SK-N-MC (cell line): ENCODE measurements at regions not wholly inside any gene's neighbourhood (a gene's known extent, or its start where the extent isn't known, plus 50 kb on each side); places are given as distances from the start of the nearest gene placed in this dataset.

Source experiments
- DNase-seq: peaks from one replicate; pipeline ENCODE4 v3.0.0-alpha.2; 2011; ENCODE audit warnings: low read depth, low spot score
- H3K27ac ChIP-seq: fragments of 200-600 bp; sonication (generic); 2 replicates; pipeline ENCODE4 v1.5.1; 2016; ENCODE audit warnings: mixed run types
- H3K36me3 ChIP-seq: fragments of 200-600 bp; sonication (generic); 2 replicates; pipeline ENCODE4 v1.6.1; 2017; ENCODE audit warnings: antibody characterized with exemption, low read length, mixed read lengths; ENCODE audit not compliant: insufficient read depth
- H3K4me3 ChIP-seq: fragments of 200-600 bp; sonication (generic); 2 replicates; pipeline ENCODE4 v1.5.1; 2016
- H3K9ac ChIP-seq: fragments of 200-600 bp; sonication (generic); 2 replicates; pipeline ENCODE4 v1.8.0; 2017; ENCODE audit warnings: mixed run types, mixed read lengths; ENCODE audit not compliant: insufficient read length
- H3K9me3 ChIP-seq: fragments of 200-600 bp; sonication (generic); 2 replicates; pipeline ENCODE4 v1.6.1; 2017; ENCODE audit warnings: low read depth, mild to moderate bottlenecking, antibody characterized with exemption, low read length, moderate library complexity, mixed read lengths
- EZH2 ChIP-seq: fragments of 200-600 bp; sonication (generic); IDR thresholded peaks from one replicate; pipeline ENCODE4 v1.6.1; 2017; ENCODE audit warnings: antibody characterized with exemption
- FOXP2 ChIP-seq: optimal IDR thresholded peaks from 2 replicates; pipeline ENCODE3; 2011; ENCODE audit warnings: mild to moderate bottlenecking, moderate library complexity; ENCODE audit not compliant: insufficient read depth; ENCODE audit errors: extremely low read length, control extremely low read depth
- POLR2AphosphoS5 ChIP-seq: IDR thresholded peaks from 2 replicates; pipeline ENCODE4 v1.6.1; 2012; ENCODE audit warnings: mild to moderate bottlenecking, low read depth, low read length, borderline replicate concordance

DNA sequence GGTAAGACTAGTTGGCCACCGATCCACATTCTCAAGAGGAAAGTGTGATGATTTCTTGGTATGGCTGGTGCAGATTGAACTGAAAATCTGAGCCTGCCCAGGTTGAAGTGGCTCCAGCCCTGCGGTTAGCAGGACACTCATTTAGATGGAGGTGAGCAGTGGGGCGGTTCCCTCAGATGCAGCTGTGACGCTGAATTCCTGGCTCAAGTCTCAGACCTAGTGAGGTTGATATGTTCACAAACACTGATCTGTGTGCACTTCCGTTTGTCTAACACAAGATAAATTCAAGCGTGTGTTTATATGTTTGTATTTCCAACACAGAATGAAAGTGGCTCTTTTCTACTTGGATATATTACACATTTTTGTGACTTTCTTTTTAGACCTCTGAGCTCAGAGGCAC, 83.4 kb upstream of the FRMD1 start:
- TF ChIP-seq POLR2AphosphoS5 (no peak), EZH2 (no peak), FOXP2 (no peak)
- H3K9ac ChIP-seq, result no peak overlapping the region
- no peak overlapping the region for H3K4me3 ChIP-seq
- DNase-seq, result no peak
- H3K27ac ChIP-seq, result no peak overlapping the region
- H3K36me3 ChIP-seq, result no peaks in the 10 kb centered on the region
- no peaks in the 10 kb centered on the region for H3K9me3 ChIP-seq

DNA sequence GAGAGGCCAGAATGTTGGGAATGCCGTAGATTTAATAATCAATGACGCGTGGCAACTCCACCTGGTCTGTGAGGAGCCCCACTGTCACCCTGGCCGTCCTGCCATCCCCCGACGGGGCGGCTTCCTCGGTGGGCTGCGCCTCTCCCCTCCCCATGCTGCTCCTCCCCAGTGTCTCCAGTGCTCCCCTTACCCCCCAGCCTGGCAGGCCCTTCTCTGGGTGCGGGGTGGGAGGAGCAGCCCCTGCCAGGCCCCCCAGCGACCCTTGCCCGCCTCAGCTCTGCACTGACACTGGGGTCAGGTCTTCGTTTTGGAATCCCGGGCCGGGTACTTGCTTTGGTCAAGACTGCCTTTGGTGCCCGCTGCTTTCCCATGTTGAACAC, 82.3 kb upstream of the FRMD1 start:
- no peak for TF ChIP-seq EZH2
- TF ChIP-seq POLR2AphosphoS5, result no peak
- DNase-seq, result no peak
- no peak overlapping the region for H3K4me3 ChIP-seq

DNA sequence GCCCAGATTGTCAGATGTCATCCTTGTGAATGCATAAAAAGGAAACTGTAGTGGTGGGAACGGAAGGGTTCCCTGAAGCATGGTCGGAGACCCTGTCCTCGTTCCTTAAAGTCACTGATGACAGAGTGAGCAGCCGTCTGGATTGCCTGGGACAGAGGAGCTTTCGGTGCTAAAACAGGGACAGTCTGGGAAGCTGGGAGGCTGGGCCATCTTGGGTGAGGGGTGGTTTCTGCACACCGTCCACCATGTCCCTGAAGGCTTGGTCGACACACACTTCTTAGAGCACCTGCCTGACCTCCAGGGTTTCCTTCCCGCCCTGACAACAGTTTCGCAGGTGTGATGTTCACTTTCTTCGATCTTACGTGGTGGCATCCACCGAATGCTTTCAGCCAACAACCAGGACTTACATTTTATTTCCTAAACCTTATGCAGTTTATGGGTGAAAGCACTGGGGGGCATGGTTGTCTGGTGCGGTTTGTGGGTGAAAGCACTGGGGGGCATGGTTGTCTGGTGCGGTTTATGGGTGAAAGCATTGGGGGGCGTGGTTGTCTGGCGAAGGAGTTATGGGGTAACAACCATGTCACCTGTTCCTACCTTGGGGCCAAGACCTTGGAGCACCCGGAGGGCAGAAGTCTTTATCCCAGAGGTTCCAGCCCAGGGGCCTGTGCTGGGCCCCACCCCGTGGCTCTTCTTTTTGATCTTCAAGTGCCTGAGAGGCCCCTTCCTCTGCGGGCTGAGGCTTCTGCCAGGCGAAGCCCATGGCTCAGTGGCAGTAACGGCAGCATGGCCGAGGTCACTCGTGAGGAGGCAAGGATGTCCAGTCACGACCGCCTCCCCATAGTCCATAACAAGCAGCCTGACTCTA, 81.7 kb upstream of the FRMD1 start:
- TF ChIP-seq EZH2 (no peak), FOXP2 (no peak), POLR2AphosphoS5 (no peak)
- H3K9me3 ChIP-seq, result no peaks in the 10 kb centered on the region
- H3K9ac ChIP-seq, result no peak overlapping the region
- no peak overlapping the region for H3K27ac ChIP-seq
- H3K4me3 ChIP-seq, result no peak overlapping the region
- DNase-seq, result no peak
- H3K36me3 ChIP-seq, result no peaks in the 10 kb centered on the region

More for the DNA sequence above, 82.3 kb upstream of the FRMD1 start:
- Histone ChIP-seq H3K9me3 (no peaks in the 10 kb centered on the region), H3K9ac (no peak overlapping the region), H3K36me3 (no peaks in the 10 kb centered on the region), H3K27ac (no peak overlapping the region)

- no peak overlapping the region for H3K9ac ChIP-seq
- H3K27ac ChIP-seq, result no peak overlapping the region
- no peaks in the 10 kb centered on the region for H3K9me3 ChIP-seq
- H3K4me3 ChIP-seq, result no peak overlapping the region
- no peaks in the 10 kb centered on the region for H3K36me3 ChIP-seq
- no peak for DNase-seq
- no peak for TF ChIP-seq EZH2
- TF ChIP-seq FOXP2, result no peak
Observed at GRCh38 chr6:168159506-168159905, 80.5 kb upstream of the FRMD1 start.

- Histone ChIP-seq H3K36me3 (no peaks in the 10 kb centered on the region), H3K4me3 (no peak overlapping the region), H3K27ac (no peak overlapping the region), H3K9ac (no peak overlapping the region), H3K9me3 (no peaks in the 10 kb centered on the region)
- TF ChIP-seq EZH2, result no peak
- no peak for TF ChIP-seq FOXP2
- no peak for TF ChIP-seq POLR2AphosphoS5
- no peak for DNase-seq
Observed at GRCh38 chr6:168158980-168159349, 80.0 kb upstream of the FRMD1 start.

DNA sequence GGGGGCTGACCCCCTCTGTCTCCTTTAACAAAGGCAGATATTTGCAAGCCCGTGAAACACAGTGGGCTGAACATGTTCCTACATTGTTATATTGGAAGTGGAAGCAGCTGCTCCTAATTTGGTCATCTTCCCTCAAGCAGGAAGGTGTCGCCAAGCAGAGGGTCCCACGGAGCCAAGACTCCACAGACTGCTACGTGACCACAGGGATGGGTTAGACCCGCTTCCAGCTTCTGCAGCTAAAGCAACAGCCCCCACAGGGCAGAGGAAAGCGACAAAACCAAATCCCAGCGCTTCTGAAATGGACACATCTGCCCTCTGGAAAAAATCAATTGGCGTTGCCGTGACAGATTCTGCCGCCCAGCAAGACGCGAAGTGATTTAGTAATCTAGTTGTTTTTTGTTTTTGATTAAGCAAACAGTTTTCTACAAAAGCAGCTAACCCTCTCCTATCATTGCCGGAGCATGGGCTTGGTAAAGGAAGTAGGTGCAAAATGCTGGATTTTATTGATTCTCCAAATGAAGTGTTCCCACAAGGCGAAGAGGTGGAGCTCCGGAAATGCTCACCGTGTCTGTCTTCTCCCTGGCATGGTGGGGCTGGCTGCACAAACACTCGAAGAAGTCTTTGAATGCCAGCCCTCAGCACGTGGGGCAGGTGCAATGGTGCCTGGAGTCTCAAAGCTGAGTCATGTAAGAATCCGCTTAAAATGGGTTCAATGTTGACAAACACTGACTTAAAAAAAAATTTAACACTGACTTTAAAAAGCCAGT, 79.4 kb upstream of the FRMD1 start:
- Histone ChIP-seq H3K4me3 (peak overlapping the region; percentile 37), H3K36me3 (no peaks in the 10 kb centered on the region), H3K9ac (no peak overlapping the region), H3K9me3 (no peaks in the 10 kb centered on the region), H3K27ac (no peak overlapping the region)
- TF ChIP-seq EZH2 (no peak), FOXP2 (no peak), POLR2AphosphoS5 (no peak)
- DNase-seq, result no peak

DNA sequence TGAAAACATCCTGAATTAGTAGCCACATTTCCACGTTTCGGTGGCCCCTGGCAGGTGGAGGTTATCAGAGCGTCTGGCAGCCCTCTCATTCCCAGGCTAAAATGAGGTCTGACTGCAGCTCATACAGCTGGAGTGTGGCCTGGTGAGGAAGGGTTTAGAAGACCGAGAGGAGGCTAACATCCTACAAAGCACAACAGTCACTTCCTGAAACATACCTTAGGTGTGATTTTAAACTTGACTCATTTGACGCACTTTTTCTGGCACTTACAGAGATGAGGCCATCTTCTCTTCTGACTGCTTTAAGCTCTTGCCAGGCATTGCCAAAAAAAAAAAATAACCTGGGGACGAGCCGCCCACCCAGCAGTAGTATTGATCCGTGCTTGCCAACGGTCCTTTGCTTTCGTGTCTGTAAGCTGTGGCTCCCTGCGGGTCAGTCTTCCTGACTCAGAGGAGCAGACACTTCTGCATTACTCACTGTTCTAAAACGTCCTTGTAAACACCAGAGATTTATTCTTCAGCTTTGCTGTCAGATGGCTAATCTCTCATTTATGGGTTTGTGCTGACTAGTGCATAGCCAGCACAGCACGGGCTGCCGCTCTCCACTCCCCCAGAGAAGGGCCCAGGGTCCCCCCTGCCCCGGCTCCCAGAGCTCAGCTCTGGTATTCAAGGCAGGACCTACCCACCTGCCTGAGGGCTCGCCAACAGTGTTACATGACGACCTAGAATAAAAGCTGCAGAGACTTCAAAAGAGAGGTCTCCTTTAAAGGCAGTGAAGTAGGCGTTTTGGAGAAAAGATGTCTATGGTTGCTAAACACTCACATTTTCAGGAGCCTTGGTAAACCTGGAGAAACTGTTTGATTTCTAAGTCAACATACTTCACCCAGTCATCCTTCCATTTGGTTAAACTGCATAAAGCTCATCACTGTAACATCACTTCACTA, 78.5 kb upstream of the FRMD1 start:
- H3K27ac ChIP-seq, result peak overlapping the region; percentile 66; the same call in 1 of the 2 replicates
- DNase-seq, result no peak
- H3K9ac ChIP-seq, result peak overlapping the region; percentile 11
- no peaks in the 10 kb centered on the region for H3K9me3 ChIP-seq
- no peak for TF ChIP-seq FOXP2
- no peak for TF ChIP-seq POLR2AphosphoS5
- TF ChIP-seq EZH2, result no peak
- peak overlapping the region; percentile 37 for H3K4me3 ChIP-seq
- H3K36me3 ChIP-seq, result no peaks in the 10 kb centered on the region

- Histone ChIP-seq H3K36me3 (no peaks in the 10 kb centered on the region), H3K9ac (no peak overlapping the region), H3K27ac (no peak overlapping the region), H3K4me3 (no peak overlapping the region), H3K9me3 (no peaks in the 10 kb centered on the region)
- no peak for TF ChIP-seq FOXP2
- no peak for TF ChIP-seq POLR2AphosphoS5
- no peak for TF ChIP-seq EZH2
- DNase-seq, result no peak
Observed at GRCh38 chr6:168156742-168157265, 77.8 kb upstream of the FRMD1 start.
